H9 (cell line): ENCODE measurements at regions not wholly inside any gene's neighbourhood (a gene's known extent, or its start where the extent isn't known, plus 50 kb on each side); places are given as distances from the start of the nearest gene placed in this dataset.

ENCODE experiments used
- DNase-seq: peaks from one replicate; pipeline ENCODE4 v3.0.0-alpha.2; 2017
- H2AFZ ChIP-seq: one replicate; pipeline ENCODE4 v1.6.1; 2013; ENCODE audit warnings: mild to moderate bottlenecking, low read length, control low read depth, moderate library complexity
- H2AK5ac ChIP-seq: 2 replicates; pipeline ENCODE4 v1.6.1; 2013; ENCODE audit warnings: low read length, control low read depth, mixed read lengths; ENCODE audit not compliant: insufficient read length
- H2BK120ac ChIP-seq: one replicate; pipeline ENCODE4 v1.6.1; 2013; ENCODE audit warnings: low read depth, mild to moderate bottlenecking, low read length, control low read depth, inconsistent platforms; ENCODE audit not compliant: poor library complexity, severe bottlenecking
- H2BK12ac ChIP-seq: 2 replicates; pipeline ENCODE4 v1.6.1; 2013; ENCODE audit warnings: low read length, control low read depth, mixed read lengths, low read depth; ENCODE audit not compliant: insufficient read length
- H2BK15ac ChIP-seq: 2 replicates; pipeline ENCODE4 v1.6.1; 2013; ENCODE audit warnings: low read depth, low read length, control low read depth
- H2BK20ac ChIP-seq: one replicate; pipeline ENCODE4 v1.6.1; 2013; ENCODE audit warnings: low read depth, mild to moderate bottlenecking, low read length, control low read depth, inconsistent platforms; ENCODE audit not compliant: poor library complexity, severe bottlenecking
- H2BK5ac ChIP-seq: 2 replicates; pipeline ENCODE4 v1.6.1; 2013; ENCODE audit warnings: low read length, control low read depth, mixed read lengths; ENCODE audit not compliant: insufficient read length
- H3K14ac ChIP-seq: 2 replicates; pipeline ENCODE4 v1.6.1; 2013; ENCODE audit warnings: low read length, control low read depth; ENCODE audit not compliant: insufficient read depth
- H3K18ac ChIP-seq: 2 replicates; pipeline ENCODE4 v1.6.1; 2013; ENCODE audit warnings: low read depth, mild to moderate bottlenecking, mixed read lengths, low read length, control low read depth; ENCODE audit not compliant: insufficient read length
- H3K23ac ChIP-seq: 2 replicates; pipeline ENCODE4 v1.6.1; 2013; ENCODE audit warnings: low read length, control low read depth, mixed read lengths, low read depth; ENCODE audit not compliant: insufficient read length
- H3K23me2 ChIP-seq: 2 replicates; pipeline ENCODE4 v1.6.1; 2013; ENCODE audit warnings: low read depth, mild to moderate bottlenecking, mixed read lengths, low read length, control low read depth; ENCODE audit not compliant: insufficient read length, poor library complexity, severe bottlenecking
- H3K27ac ChIP-seq: 2 replicates; pipeline ENCODE4 v1.5.1; 2013; ENCODE audit warnings: low read length, control low read depth, mixed read lengths, low read depth; ENCODE audit not compliant: insufficient read length
- H3K27me3 ChIP-seq: 2 replicates; pipeline ENCODE4 v1.6.1; 2013; ENCODE audit warnings: low read length, control low read depth, inconsistent platforms; ENCODE audit not compliant: insufficient read depth
- H3K4ac ChIP-seq: 2 replicates; pipeline ENCODE4 v1.6.1; 2013; ENCODE audit warnings: low read depth, mild to moderate bottlenecking, control low read depth, inconsistent platforms, low read length, moderate library complexity
- H3K4me1 ChIP-seq: 2 replicates; pipeline ENCODE4 v1.6.1; 2013; ENCODE audit warnings: low read length, control low read depth, inconsistent platforms; ENCODE audit not compliant: insufficient read depth
- H3K4me2 ChIP-seq: 2 replicates; pipeline ENCODE4 v1.6.1; 2013; ENCODE audit warnings: low read length, control low read depth, mixed read lengths; ENCODE audit not compliant: insufficient read length, insufficient read depth
- H3K56ac ChIP-seq: 2 replicates; pipeline ENCODE4 v1.6.1; 2013; ENCODE audit warnings: low read depth, mild to moderate bottlenecking, mixed read lengths, low read length, control low read depth; ENCODE audit not compliant: insufficient read length
- H3K79me1 ChIP-seq: 2 replicates; pipeline ENCODE4 v1.6.1; 2013; ENCODE audit warnings: low read depth, mild to moderate bottlenecking, moderate library complexity, low read length, control low read depth, inconsistent platforms; ENCODE audit not compliant: insufficient read depth, poor library complexity, severe bottlenecking
- H3K79me2 ChIP-seq: 2 replicates; pipeline ENCODE4 v1.6.1; 2013; ENCODE audit warnings: low read length, control low read depth, inconsistent platforms; ENCODE audit not compliant: insufficient read depth
- H3K9ac ChIP-seq: 2 replicates; pipeline ENCODE4 v1.6.1; 2013; ENCODE audit warnings: low read length, control low read depth, mixed read lengths; ENCODE audit not compliant: insufficient read length; ENCODE audit errors: extremely low read depth
- H3K9me3 ChIP-seq: one replicate; pipeline ENCODE4 v1.6.1; 2013; ENCODE audit warnings: low read depth, low read length, inconsistent platforms; ENCODE audit not compliant: control insufficient read depth
- H3T11ph ChIP-seq: one replicate; pipeline ENCODE4 v1.6.1; 2013; ENCODE audit warnings: mild to moderate bottlenecking, low read length, control low read depth, inconsistent platforms
- H4K20me1 ChIP-seq: one replicate; pipeline ENCODE4 v1.6.1; 2013; ENCODE audit not compliant: control insufficient read depth, insufficient read length, insufficient read depth
- H4K5ac ChIP-seq: 2 replicates; pipeline ENCODE4 v1.6.1; 2013; ENCODE audit warnings: low read depth, mild to moderate bottlenecking, mixed read lengths, low read length, control low read depth; ENCODE audit not compliant: insufficient read length
- H4K8ac ChIP-seq: replicated peaks from 2 replicates; pipeline ENCODE4 v1.6.1; 2013; ENCODE audit warnings: low read length, control low read depth, mixed read lengths, low read depth; ENCODE audit not compliant: insufficient read length
- H4K91ac ChIP-seq: 2 replicates; pipeline ENCODE4 v1.6.1; 2013; ENCODE audit warnings: low read depth, mild to moderate bottlenecking, moderate library complexity, mixed read lengths, low read length, control low read depth; ENCODE audit not compliant: insufficient read length
- H3K27ac Mint-ChIP-seq, 3 experiments: 2 replicates in 2 of 3; 3 replicates in 1 of 3; pipeline ENCODE4 v1.8.0; 2020 to 2021; ENCODE audit warnings: mixed read lengths in 3 of 3, mild to moderate bottlenecking in 1 of 3, moderate library complexity in 1 of 3
- H3K27me3 Mint-ChIP-seq: 2 replicates; pipeline ENCODE4 v1.8.0; 2021; ENCODE audit warnings: low read depth, mild to moderate bottlenecking, moderate library complexity, mixed read lengths
- H3K36me3 Mint-ChIP-seq, 3 experiments: 2 replicates in 2 of 3; 3 replicates in 1 of 3; pipeline ENCODE4 v1.8.0; 2020 to 2021; ENCODE audit warnings: low read depth in 3 of 3, mixed read lengths in 3 of 3; ENCODE audit not compliant: insufficient read depth in 1 of 3
- H3K4me1 Mint-ChIP-seq, 2 experiments: 2 replicates each; pipeline ENCODE4 v1.8.0; 2020; ENCODE audit warnings: mixed read lengths in 2 of 2
- H3K4me3 Mint-ChIP-seq, 2 experiments: 2 replicates in 1 of 2; 3 replicates in 1 of 2; pipeline ENCODE4 v1.8.0; 2020 to 2021; ENCODE audit warnings: mild to moderate bottlenecking in 2 of 2, mixed read lengths in 2 of 2, moderate library complexity in 1 of 2
- H3K9me3 Mint-ChIP-seq, 2 experiments: 2 replicates in 1 of 2; 3 replicates in 1 of 2; pipeline ENCODE4 v1.8.0; 2020; ENCODE audit warnings: mild to moderate bottlenecking in 2 of 2, mixed read lengths in 2 of 2, moderate library complexity in 1 of 2
- WGBS: extraction: QIAGEN DNeasy Blood & Tissue Kit; methylation state at CpG from one replicate; pipeline ENCODE4 v1.1.7; 2013; ENCODE audit warnings: missing lambda C conversion rate, low lambda C conversion rate, mixed read lengths; ENCODE audit not compliant: insufficient read length; ENCODE audit errors: extremely low coverage; 5-methylcytosine and 5-hydroxymethylcytosine counted together
- TF ChIP-seq, protein P1 (sequence below): fragments of 200-600 bp; sonication (generic); conservative IDR thresholded peaks from 3 replicates; pipeline ENCODE4 v1.8.0; 2021; ENCODE audit warnings: antibody characterized with exemption, mild to moderate bottlenecking

DNA sequence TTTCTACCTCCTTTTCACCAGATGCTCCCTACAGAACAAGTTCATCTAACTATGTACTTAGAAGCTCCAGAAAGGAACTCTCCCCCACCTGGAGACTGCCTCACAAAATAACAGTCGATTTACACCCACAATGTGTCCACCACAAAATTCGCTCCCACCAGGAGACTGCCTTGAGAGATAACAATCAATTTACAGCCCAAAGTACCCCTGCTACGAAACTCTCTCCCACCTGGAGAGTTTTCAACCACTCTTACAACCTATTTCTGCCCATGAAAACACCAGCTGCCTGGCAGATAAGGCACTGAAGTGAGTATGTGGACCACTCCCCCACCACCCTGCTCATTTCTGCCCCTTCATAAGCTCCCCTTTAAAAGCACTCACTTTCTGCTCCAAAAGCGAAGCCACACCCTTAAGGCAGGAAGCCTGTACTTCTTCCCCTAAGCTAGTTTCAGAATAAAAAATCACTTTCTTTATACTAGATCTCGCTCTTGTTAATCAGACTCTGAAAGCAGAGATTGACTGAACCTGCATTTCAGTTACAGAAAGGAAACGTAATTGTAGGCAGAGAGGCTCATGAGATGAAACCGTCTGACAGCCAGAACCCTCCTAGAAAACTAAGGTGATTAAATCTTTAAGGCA is 94.4 kb upstream of the RBBP8 start:
- Histone ChIP-seq H3K27ac (no peak overlapping the region), H2AFZ (no peak overlapping the region), H3K79me1 (no peaks in the 10 kb centered on the region), H3K56ac (no peak overlapping the region), H2BK15ac (no peak overlapping the region), H3K23me2 (no peaks in the 10 kb centered on the region), H2AK5ac (no peak overlapping the region), H4K91ac (no peak overlapping the region), H3K23ac (no peak overlapping the region), H2BK12ac (no peak overlapping the region), H2BK20ac (no peak overlapping the region), H3K27me3 (no peaks in the 10 kb centered on the region), H3K9me3 (no peaks in the 10 kb centered on the region), H3K4ac (no peak overlapping the region), H4K20me1 (no peaks in the 10 kb centered on the region), H3K4me1 (no peaks in the 10 kb centered on the region; the same call in 1 of the 2 replicates), H3K4me2 (no peak overlapping the region), H3K9ac (no peak overlapping the region), H3K14ac (no peak overlapping the region), H4K5ac (no peak overlapping the region), H3K79me2 (no peaks in the 10 kb centered on the region), H2BK120ac (no peak overlapping the region), H2BK5ac (no peak overlapping the region), H4K8ac (no peak overlapping the region), H3T11ph (no peak overlapping the region), H3K18ac (no peak overlapping the region)
- no peak overlapping the region for H3K4me3 Mint-ChIP-seq
- no peaks in the 10 kb centered on the region for H3K27me3 Mint-ChIP-seq
- H3K4me1 Mint-ChIP-seq: peaks cover 0 to 2% of the 10 kb centered on the region in 2 experiments; a peak in 2 of 4 replicates
- TF ChIP-seq, protein P1, sequence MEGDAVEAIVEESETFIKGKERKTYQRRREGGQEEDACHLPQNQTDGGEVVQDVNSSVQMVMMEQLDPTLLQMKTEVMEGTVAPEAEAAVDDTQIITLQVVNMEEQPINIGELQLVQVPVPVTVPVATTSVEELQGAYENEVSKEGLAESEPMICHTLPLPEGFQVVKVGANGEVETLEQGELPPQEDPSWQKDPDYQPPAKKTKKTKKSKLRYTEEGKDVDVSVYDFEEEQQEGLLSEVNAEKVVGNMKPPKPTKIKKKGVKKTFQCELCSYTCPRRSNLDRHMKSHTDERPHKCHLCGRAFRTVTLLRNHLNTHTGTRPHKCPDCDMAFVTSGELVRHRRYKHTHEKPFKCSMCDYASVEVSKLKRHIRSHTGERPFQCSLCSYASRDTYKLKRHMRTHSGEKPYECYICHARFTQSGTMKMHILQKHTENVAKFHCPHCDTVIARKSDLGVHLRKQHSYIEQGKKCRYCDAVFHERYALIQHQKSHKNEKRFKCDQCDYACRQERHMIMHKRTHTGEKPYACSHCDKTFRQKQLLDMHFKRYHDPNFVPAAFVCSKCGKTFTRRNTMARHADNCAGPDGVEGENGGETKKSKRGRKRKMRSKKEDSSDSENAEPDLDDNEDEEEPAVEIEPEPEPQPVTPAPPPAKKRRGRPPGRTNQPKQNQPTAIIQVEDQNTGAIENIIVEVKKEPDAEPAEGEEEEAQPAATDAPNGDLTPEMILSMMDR: no peak
- no peaks in the 10 kb centered on the region; a peak in 1 of 5 replicates for H3K9me3 Mint-ChIP-seq
- H3K36me3 Mint-ChIP-seq: no peaks in the 10 kb centered on the region; a peak in 1 of 7 replicates
- no peak for DNase-seq
- no CpG with 5 or more reads among the region's 7 CpGs for WGBS
- no peak overlapping the region for H3K27ac Mint-ChIP-seq
